OCI-LY7 (cell line): ENCODE measurements at regions not wholly inside any gene's neighbourhood (a gene's known extent, or its start where the extent isn't known, plus 50 kb on each side); places are given as distances from the start of the nearest gene placed in this dataset.

ENCODE experiments used
- BruUV-seq: library from RNA; stranded (reverse); fragments of 400-500 nt; replicated peaks from 2 replicates; lab custom pipeline; 2021; lab: Mats Ljungman, UMichigan
- CTCF ChIA-PET: fragments of 300-600 bp; sonication (Branson Sonifier 250); formaldehyde crosslinking; loops from one replicate; lab custom pipeline; 2022; ENCODE audit warnings: antibody characterized with exemption; ENCODE audit not compliant: unreplicated experiment; lab: Charles Lee
- POLR2A ChIA-PET: fragments of 300-600 bp; sonication (Branson Sonifier 250); formaldehyde crosslinking; loops from one replicate; lab custom pipeline; 2022; ENCODE audit warnings: antibody characterized with exemption; lab: Charles Lee
- DNase-seq: peaks from one replicate; pipeline ENCODE4 v3.0.0-alpha.2; 2015; ENCODE audit warnings: low spot score
- H2AFZ ChIP-seq: fragments of 200-600 bp; sonication (generic), shearing (Covaris generic); 2 replicates; pipeline ENCODE4 v1.6.1; 2014; ENCODE audit warnings: mild to moderate bottlenecking, antibody characterized with exemption, low read length, moderate library complexity
- H3K27ac ChIP-seq: fragments of 200-600 bp; sonication (generic); 2 replicates; pipeline ENCODE4 v1.5.1; 2014; ENCODE audit warnings: mixed run types, low read depth, mild to moderate bottlenecking, moderate library complexity, low read length, inconsistent platforms; ENCODE audit not compliant: poor library complexity, severe bottlenecking
- H3K36me3 ChIP-seq: fragments of 200-600 bp; sonication (generic); 2 replicates; pipeline ENCODE4 v1.6.1; 2014; ENCODE audit warnings: mild to moderate bottlenecking, antibody characterized with exemption, low read length, moderate library complexity, mixed read lengths; ENCODE audit not compliant: insufficient read depth
- H3K4me1 ChIP-seq: fragments of 200-600 bp; sonication (generic); 2 replicates; pipeline ENCODE4 v1.5.1; 2014; ENCODE audit warnings: mild to moderate bottlenecking, low read length; ENCODE audit not compliant: insufficient read depth, poor library complexity, severe bottlenecking
- H3K4me2 ChIP-seq: fragments of 200-600 bp; sonication (generic); 2 replicates; pipeline ENCODE4 v1.6.1; 2014; ENCODE audit warnings: mild to moderate bottlenecking, low read length
- H3K4me3 ChIP-seq: fragments of 200-600 bp; sonication (generic); 2 replicates; pipeline ENCODE4 v1.5.1; 2014; ENCODE audit warnings: mild to moderate bottlenecking, low read depth, low read length; ENCODE audit not compliant: poor library complexity, severe bottlenecking
- H3K79me2 ChIP-seq: fragments of 200-600 bp; sonication (generic); 2 replicates; pipeline ENCODE4 v1.6.1; 2016; ENCODE audit warnings: low read depth, mild to moderate bottlenecking, low read length, moderate library complexity, mixed read lengths; ENCODE audit not compliant: insufficient read depth
- H3K9me2 ChIP-seq: fragments of 200-600 bp; sonication (generic); 2 replicates; pipeline ENCODE4 v1.6.1; 2016; ENCODE audit warnings: mild to moderate bottlenecking, low read length, mixed read lengths; ENCODE audit not compliant: insufficient read depth
- H3K9me3 ChIP-seq: fragments of 200-600 bp; sonication (generic); 2 replicates; pipeline ENCODE4 v1.6.1; 2014; ENCODE audit warnings: mild to moderate bottlenecking, mixed run types, low read length, mixed read lengths
- H4K20me1 ChIP-seq: fragments of 200-600 bp; sonication (generic); 2 replicates; pipeline ENCODE4 v1.6.1; 2014; ENCODE audit warnings: mild to moderate bottlenecking, antibody characterized with exemption, low read length, moderate library complexity, mixed read lengths; ENCODE audit not compliant: insufficient read depth
- EZH2phosphoT487 ChIP-seq: fragments of 200-600 bp; sonication (generic); IDR thresholded peaks from 2 replicates; pipeline ENCODE4 v1.6.1; 2018; ENCODE audit warnings: low read depth, borderline replicate concordance, mild to moderate bottlenecking, mixed run types, antibody characterized with exemption, low read length, moderate library complexity, mixed read lengths
- intact Hi-C: fragments of 100-400 bp; cut with micrococcal nuclease; formaldehyde crosslinking; loops from one replicate; pipeline ENCODE4 v1.10.0; 2022; ENCODE audit not compliant: unreplicated experiment
- TF ChIP-seq, protein P1 (sequence below): fragments of 200-600 bp; sonication (generic); conservative IDR thresholded peaks from 2 replicates; pipeline ENCODE4 v1.5.1; 2014; ENCODE audit warnings: mild to moderate bottlenecking, antibody characterized with exemption, low read length, moderate library complexity, mixed read lengths

DNA sequence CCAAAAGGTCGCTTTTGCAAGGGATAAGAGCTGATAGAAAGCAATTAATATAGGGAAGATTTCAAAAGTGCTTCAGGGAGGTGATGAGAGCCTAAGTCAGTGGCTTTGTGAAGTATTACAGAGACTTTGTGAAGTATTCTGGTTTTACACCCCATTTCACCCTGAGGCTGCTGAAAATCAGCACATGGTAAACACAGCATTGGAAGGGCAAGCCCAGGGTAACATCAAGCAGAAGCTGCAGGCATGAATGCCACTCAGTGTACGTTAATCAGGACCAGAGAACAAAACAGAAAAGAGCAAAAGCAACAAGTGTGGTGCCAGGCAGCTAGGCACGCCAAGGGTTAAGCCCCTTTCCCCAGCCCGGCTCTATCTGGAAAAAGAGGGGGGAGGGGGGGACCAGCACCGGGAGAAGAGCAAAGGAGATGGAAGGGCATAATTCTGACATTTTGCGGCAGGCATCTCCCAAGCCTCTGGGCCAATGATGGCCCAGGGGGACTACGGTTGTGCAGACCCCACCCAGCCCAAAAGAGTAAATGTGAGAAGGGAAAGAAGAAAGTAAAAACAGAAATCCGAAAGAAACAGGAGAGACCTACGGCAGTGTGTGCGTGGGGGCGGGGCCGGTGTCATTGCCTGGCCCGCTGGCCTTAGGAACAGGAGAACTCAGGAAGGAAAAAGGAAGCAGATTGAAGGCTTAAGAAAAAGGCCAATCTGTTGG, 58.9 kb downstream of the DHRS2 start:
- H3K36me3 ChIP-seq: no peaks in the 10 kb centered on the region
- H3K79me2 ChIP-seq: no peaks in the 10 kb centered on the region
- no TSS peak for BruUV-seq
- POLR2A ChIA-PET: no interaction called here
- TF ChIP-seq EZH2phosphoT487: no peak
- TF ChIP-seq, protein P1, sequence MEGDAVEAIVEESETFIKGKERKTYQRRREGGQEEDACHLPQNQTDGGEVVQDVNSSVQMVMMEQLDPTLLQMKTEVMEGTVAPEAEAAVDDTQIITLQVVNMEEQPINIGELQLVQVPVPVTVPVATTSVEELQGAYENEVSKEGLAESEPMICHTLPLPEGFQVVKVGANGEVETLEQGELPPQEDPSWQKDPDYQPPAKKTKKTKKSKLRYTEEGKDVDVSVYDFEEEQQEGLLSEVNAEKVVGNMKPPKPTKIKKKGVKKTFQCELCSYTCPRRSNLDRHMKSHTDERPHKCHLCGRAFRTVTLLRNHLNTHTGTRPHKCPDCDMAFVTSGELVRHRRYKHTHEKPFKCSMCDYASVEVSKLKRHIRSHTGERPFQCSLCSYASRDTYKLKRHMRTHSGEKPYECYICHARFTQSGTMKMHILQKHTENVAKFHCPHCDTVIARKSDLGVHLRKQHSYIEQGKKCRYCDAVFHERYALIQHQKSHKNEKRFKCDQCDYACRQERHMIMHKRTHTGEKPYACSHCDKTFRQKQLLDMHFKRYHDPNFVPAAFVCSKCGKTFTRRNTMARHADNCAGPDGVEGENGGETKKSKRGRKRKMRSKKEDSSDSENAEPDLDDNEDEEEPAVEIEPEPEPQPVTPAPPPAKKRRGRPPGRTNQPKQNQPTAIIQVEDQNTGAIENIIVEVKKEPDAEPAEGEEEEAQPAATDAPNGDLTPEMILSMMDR: no peak
- no peaks in the 10 kb centered on the region for H3K4me1 ChIP-seq
- intact Hi-C loops: no loop called here
- H4K20me1 ChIP-seq: no peaks in the 10 kb centered on the region
- no peak overlapping the region for H3K4me2 ChIP-seq
- H2AFZ ChIP-seq: no peak overlapping the region
- no peaks in the 10 kb centered on the region for H3K9me3 ChIP-seq
- H3K27ac ChIP-seq: no peak overlapping the region
- no peak for DNase-seq
- H3K9me2 ChIP-seq: no peaks in the 10 kb centered on the region
- CTCF ChIA-PET: no interaction called here
- H3K4me3 ChIP-seq: no peak overlapping the region

DNA sequence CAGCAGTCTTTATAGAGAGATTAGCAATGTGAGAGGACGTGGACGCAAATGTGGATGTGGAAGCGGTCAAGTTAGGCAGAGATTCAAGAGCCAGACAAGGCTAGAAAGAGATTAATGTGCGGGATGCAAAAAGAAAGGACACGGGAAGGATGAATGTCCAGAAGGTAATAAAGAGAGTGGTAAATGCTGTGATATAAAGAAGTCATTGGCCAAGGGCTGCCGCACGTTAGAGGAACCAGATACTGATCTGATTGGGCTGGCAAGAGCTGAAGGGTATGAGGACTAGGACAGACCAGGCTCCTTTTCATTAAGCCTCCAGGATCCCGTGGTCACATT, 59.5 kb downstream of the DHRS2 start:
- H3K9me3 ChIP-seq: no peaks in the 10 kb centered on the region
- no peak overlapping the region for H3K4me2 ChIP-seq
- no peaks in the 10 kb centered on the region for H3K36me3 ChIP-seq
- TF ChIP-seq, protein P1: no peak
- no peak for TF ChIP-seq EZH2phosphoT487
- intact Hi-C loops: no loop called here
- H3K27ac ChIP-seq: no peak overlapping the region
- no peak overlapping the region for H3K4me3 ChIP-seq
- H3K79me2 ChIP-seq: no peaks in the 10 kb centered on the region
- no peak overlapping the region for H2AFZ ChIP-seq
- no TSS peak for BruUV-seq
- no peaks in the 10 kb centered on the region for H3K9me2 ChIP-seq
- no peaks in the 10 kb centered on the region for H4K20me1 ChIP-seq
- ChIA-PET CTCF (no interaction called here), POLR2A (no interaction called here)
- no peaks in the 10 kb centered on the region for H3K4me1 ChIP-seq
- no peak for DNase-seq

DNA sequence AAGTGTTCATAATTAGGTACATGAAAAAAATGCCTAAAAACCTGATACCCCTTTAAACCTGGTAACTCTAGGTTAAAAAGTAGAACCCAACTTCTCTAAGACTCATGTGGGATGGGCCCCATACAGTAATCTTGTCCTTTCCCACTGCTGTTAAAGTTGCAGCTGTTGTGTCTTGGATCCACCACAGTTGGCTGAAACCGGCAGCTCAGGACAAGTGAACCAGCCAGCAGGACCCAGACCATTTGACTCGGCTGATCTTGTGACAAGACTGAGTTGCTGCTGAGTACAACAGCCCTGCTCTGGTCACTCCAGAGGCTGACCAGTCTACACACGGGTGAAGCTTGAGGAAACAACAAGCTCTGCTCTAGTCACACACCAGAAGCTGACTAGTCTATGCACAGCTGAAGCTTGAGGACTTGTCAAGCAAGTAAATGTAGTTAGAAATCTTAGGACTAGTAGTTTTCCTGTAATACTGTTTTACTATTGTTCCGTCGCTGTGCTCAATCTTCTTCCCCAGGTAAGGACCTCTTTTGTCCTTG, 60.6 kb downstream of the DHRS2 start:
- no peak for DNase-seq
- H3K36me3 ChIP-seq: no peaks in the 10 kb centered on the region
- no peak overlapping the region for H2AFZ ChIP-seq
- no peaks in the 10 kb centered on the region for H3K9me3 ChIP-seq
- H3K9me2 ChIP-seq: no peaks in the 10 kb centered on the region
- ChIA-PET CTCF (no interaction called here), POLR2A (no interaction called here)
- no peaks in the 10 kb centered on the region for H3K79me2 ChIP-seq
- H3K4me2 ChIP-seq: no peak overlapping the region
- H3K4me3 ChIP-seq: no peak overlapping the region
- no peak for TF ChIP-seq EZH2phosphoT487
- TF ChIP-seq, protein P1: no peak
- intact Hi-C loops: no loop called here
- H3K27ac ChIP-seq: no peak overlapping the region
- no TSS peak for BruUV-seq
- H4K20me1 ChIP-seq: no peaks in the 10 kb centered on the region
- no peaks in the 10 kb centered on the region for H3K4me1 ChIP-seq
